ENCODE measurements at regions not wholly inside any gene's neighbourhood (a gene's known extent, or its start where the extent isn't known, plus 50 kb on each side); places are given as distances from the start of the nearest gene placed in this dataset.

GRCh38 chr1:175244206-175244605, 51.6 kb upstream of the KIAA0040 start:
- POLR2A ChIA-PET = no interaction called here
- FAIRE-seq = no peak
- Histone ChIP-seq H3K9ac (ENCODE audit: control insufficient read depth, insufficient read depth, low read length) (no peak overlapping the region), H2AFZ (ENCODE audit: control insufficient read depth, low read depth, low read length) (no peak overlapping the region), H3K4me3 (no peak overlapping the region), H3K9me3 (replicated peaks; ENCODE audit: control insufficient read depth, insufficient read depth, low read length) (no peaks in the 10 kb centered on the region; the same call in 1 of the 3 replicates), H3K4me1 (ENCODE audit: control insufficient read depth, insufficient read depth, low read length) (no peaks in the 10 kb centered on the region), H3K27ac (ENCODE audit: control insufficient read depth, insufficient read depth) (no peak overlapping the region), H3K36me3 (ENCODE audit: control insufficient read depth in 2 of 2, insufficient read depth in 2 of 2, low read length in 1 of 2) (no peaks in the 10 kb centered on the region), H3K79me2 (ENCODE audit: control insufficient read depth, insufficient read depth, low read length) (no peaks in the 10 kb centered on the region), H3K4me2 (ENCODE audit: control insufficient read depth, insufficient read depth) (no peak overlapping the region), H3K27me3 (replicated peaks in 1 of 2; ENCODE audit: control insufficient read depth in 2 of 2, insufficient read depth in 2 of 2, low read length in 1 of 2) (no peaks in the 10 kb centered on the region), H4K20me1 (ENCODE audit: control insufficient read depth, insufficient read depth) (no peaks in the 10 kb centered on the region)
- ATAC-seq = no peak
- WGBS (ENCODE audit: insufficient coverage, insufficient replicate concordance, low lambda C conversion rate, missing lambda C conversion rate) = 75% methylated on average over 1 of the region's 1 CpG
- no TSS peak for BruUV-seq (replicated peaks)
- no peak for DNase-seq (ENCODE audit: low read depth, low spot score)
- SMC1A ChIA-PET (ENCODE audit: uncharacterized antibody, unreplicated experiment) = no interaction called here
- CTCF ChIA-PET = no interaction called here
- in situ Hi-C loops (cut with MboI) = no loop called here
- intact Hi-C loops (cut with micrococcal nuclease; ENCODE audit: unreplicated experiment) = no loop called here
- TF ChIP-seq ZNF217 (IDR thresholded peaks at IDR 0.05) = no peak
- no peak for TF ChIP-seq BCL11A (IDR thresholded peaks at IDR 0.05; ENCODE audit: low read depth, low read length)
- no peak for TF ChIP-seq IRF5 (IDR thresholded peaks at IDR 0.05; ENCODE audit: borderline replicate concordance)
- TF ChIP-seq SRF (IDR thresholded peaks at IDR 0.05; ENCODE audit: low read depth in 2 of 2, low read length in 2 of 2) = no peak
- TF ChIP-seq BCLAF1 (IDR thresholded peaks at IDR 0.05) = no peak
- no peak for TF ChIP-seq ATF7 (IDR thresholded peaks at IDR 0.05; ENCODE audit: low read depth)
- no peak for TF ChIP-seq DPF2 (IDR thresholded peaks at IDR 0.05)
- no peak for TF ChIP-seq WRNIP1 (IDR thresholded peaks at IDR 0.05; ENCODE audit: borderline replicate concordance, low read depth, low read length)
- no peak for TF ChIP-seq EED (IDR thresholded peaks at IDR 0.05; ENCODE audit: low read depth)
- no peak for TF ChIP-seq ZBTB40 (IDR thresholded peaks at IDR 0.05; ENCODE audit: borderline replicate concordance)
- TF ChIP-seq NR2C1 (IDR thresholded peaks at IDR 0.05) = no peak
- RAD21 ChIA-PET (ENCODE audit: unreplicated experiment) = no interaction called here
